MM.1S (cell line): ENCODE measurements at regions not wholly inside any gene's neighbourhood (a gene's known extent, or its start where the extent isn't known, plus 50 kb on each side); places are given as distances from the start of the nearest gene placed in this dataset.

Experiments used
- EZH2 ChIP-seq: fragments of 300-600 bp; sonication (generic); optimal IDR thresholded peaks from 2 replicates; pipeline ENCODE3; 2017; ENCODE audit warnings: low read depth, mild to moderate bottlenecking, antibody characterized with exemption, low read length, mixed read lengths
- EZH2phosphoT487 ChIP-seq: fragments of 300-600 bp; sonication (generic); IDR thresholded peaks from 2 replicates; pipeline ENCODE4 v1.6.1; 2018; ENCODE audit warnings: antibody characterized with exemption, low read length
- TF ChIP-seq, protein P1 (sequence below): fragments of 300-600 bp; sonication (generic); IDR thresholded peaks from 2 replicates; pipeline ENCODE4 v1.5.1; 2016; ENCODE audit warnings: antibody characterized with exemption, low read length, mixed read lengths

DNA sequence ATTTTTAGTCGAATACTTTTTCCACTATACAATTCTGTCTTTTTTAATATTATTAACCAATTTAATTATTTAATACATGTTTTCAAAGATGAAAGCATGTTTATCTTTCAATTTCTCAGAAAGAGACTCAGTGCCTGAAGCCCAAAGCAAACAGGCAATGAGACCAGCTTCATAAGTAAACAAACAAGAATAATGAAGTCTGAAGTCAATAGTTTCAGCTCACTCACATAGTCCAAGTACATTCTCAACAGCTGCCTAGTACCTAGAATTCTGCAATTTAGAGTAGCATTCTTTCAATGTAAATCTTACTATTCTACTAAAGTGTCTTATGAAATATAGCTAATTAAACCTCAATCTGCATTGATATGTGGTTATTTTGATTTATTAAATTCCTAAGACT lies 626.5 kb upstream of the NRSN1 start:
- TF ChIP-seq, protein P1, sequence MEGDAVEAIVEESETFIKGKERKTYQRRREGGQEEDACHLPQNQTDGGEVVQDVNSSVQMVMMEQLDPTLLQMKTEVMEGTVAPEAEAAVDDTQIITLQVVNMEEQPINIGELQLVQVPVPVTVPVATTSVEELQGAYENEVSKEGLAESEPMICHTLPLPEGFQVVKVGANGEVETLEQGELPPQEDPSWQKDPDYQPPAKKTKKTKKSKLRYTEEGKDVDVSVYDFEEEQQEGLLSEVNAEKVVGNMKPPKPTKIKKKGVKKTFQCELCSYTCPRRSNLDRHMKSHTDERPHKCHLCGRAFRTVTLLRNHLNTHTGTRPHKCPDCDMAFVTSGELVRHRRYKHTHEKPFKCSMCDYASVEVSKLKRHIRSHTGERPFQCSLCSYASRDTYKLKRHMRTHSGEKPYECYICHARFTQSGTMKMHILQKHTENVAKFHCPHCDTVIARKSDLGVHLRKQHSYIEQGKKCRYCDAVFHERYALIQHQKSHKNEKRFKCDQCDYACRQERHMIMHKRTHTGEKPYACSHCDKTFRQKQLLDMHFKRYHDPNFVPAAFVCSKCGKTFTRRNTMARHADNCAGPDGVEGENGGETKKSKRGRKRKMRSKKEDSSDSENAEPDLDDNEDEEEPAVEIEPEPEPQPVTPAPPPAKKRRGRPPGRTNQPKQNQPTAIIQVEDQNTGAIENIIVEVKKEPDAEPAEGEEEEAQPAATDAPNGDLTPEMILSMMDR, result no peak
- TF ChIP-seq EZH2, result no peak
- no peak for TF ChIP-seq EZH2phosphoT487
